Epidermal melanocyte (primary cell): ENCODE measurements at regions not wholly inside any gene's neighbourhood (a gene's known extent, or its start where the extent isn't known, plus 50 kb on each side); places are given as distances from the start of the nearest gene placed in this dataset.
A peak's percentile ranks its signal among the peaks of the same experiment; 100 is the strongest.

Experiments used
- DNase-seq: peaks from one replicate; pipeline ENCODE4 v3.0.0; 2011; ENCODE audit warnings: low spot score; ENCODE audit not compliant: insufficient read length

DNA sequence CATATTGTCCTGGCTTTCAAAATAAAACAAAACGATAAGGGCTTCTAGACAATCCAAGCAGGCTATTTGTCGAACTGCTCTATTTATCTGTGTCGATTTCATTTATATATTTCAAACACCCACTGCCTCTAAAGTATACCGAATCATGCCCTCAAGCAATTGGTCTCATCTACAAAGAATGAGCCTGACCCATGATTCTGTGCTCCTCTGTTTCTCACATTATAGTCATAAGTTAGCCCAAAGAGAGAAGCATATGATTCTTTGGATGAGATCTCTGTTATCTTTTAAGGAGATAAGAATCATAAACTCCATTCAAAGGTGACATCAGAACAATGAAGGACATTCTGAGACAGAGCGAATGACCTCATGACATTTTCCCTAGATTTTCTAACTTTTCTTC, 191.1 kb downstream of the MAP2K6 start:
- no peak for DNase-seq

- no peak for DNase-seq
These were observed 191.8 kb downstream of the MAP2K6 start for GRCh38 chr17:69606142-69606800.

DNA sequence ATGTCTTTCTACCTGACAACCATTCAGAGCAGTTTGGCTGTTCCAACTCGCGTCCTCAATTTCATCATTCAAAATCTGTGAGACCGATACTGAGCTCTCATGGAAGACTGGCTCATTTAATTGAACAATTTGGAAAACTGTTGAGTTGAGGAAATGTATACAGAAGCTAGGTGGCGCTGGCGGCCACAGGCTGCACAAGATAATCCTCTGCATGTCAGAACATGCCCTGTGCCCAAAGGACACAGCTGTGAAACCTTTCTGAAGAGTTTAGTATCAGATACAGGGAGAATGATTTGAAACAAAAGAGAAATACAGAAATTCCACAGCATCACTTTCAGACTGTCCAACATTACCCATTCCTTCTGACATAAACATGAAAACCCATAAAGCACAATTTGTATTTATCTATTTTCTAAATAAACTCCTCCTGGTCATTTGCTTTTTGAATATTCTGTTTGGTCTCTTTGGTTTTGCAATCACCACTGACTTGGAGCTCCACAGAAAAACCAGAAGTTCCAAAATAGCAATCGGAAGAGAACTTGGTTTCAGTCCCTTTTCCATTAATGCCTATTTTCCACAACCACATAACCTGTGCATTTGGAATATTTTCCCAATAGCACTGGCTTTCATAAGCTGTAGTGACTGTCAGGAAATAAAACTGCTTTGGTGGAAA, 192.8 kb downstream of the MAP2K6 start:
- no peak for DNase-seq

- no peak for DNase-seq
These were observed 193.6 kb downstream of the MAP2K6 start for GRCh38 chr17:69608141-69608540.

DNA sequence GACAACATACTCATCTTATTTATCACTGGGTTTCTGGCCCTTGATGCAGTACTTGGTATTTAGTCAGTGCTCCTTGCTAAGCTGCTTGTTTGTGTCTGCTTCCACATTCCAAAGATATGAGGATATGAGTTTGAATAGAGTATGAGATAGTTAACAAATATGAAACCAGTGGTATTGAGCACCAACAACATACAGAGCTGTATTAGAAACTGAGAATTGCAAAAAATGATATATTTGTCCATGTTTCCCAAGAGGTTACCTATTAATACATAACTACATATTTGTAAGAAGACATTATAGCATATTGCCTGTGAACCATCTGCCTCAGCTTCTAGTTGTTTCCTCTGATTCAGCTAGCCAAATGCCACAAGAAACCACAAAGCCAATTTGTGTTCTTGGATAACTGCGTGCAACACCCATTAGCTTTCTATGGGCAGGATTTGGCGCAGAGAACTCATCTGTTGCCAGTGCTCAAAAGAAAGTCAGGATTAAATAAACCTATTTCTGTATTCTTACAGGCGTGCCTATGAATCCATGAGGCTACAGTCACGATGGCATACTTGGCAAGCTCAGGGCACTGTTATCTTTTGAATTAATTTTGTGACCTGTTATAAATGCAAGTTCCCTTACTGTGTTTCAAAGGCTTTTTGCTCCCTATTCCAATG, 194.4 kb downstream of the MAP2K6 start:
- DNase-seq: no peak

GRCh38 chr17:69609473-69610305, 195.2 kb downstream of the MAP2K6 start:
- no peak for DNase-seq

GRCh38 chr17:69620363-69620762, 205.9 kb downstream of the MAP2K6 start:
- no peak for DNase-seq

DNA sequence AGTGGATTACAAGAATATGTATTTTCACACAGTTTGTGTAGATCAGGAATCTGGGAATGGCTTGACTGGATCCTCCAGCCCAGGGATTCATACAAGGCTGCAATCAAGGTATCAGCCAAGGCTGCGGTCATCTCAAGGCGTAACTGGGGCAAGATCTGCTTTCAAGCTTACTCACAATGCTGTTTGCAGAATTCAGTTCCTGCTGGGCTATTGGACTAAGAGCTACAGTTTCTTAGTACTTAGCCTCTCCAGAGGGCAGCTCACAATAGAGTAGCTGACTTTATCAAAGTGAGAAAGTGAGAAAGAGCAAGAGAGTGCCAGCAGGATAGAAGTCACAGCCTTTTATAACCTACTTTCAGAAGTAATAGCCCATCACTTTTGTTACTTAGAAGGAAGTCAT, 211.0 kb downstream of the MAP2K6 start:
- no peak for DNase-seq

- no peak for DNase-seq
These were observed 215.6 kb downstream of the MAP2K6 start for GRCh38 chr17:69630056-69630635.

DNA sequence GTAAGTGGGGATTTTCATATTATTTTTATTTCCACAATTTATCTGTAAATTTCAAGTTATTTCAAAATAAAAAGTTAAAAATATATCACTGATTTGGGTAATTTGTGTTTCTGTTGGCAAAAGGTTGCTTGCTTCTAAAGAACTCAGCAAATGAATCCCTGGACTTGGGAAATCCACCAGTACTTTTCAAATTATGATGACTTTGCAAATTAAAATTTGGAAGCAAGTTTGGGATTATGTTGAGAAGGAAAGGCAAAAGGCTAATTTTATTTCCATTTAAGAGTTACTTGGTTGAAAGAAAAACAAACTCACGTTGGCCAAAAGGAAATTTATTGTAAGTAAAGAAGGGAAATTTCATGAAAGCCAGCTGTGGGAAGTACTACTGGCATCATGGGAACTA, 220.3 kb downstream of the MAP2K6 start:
- DNase-seq: no peak

DNA sequence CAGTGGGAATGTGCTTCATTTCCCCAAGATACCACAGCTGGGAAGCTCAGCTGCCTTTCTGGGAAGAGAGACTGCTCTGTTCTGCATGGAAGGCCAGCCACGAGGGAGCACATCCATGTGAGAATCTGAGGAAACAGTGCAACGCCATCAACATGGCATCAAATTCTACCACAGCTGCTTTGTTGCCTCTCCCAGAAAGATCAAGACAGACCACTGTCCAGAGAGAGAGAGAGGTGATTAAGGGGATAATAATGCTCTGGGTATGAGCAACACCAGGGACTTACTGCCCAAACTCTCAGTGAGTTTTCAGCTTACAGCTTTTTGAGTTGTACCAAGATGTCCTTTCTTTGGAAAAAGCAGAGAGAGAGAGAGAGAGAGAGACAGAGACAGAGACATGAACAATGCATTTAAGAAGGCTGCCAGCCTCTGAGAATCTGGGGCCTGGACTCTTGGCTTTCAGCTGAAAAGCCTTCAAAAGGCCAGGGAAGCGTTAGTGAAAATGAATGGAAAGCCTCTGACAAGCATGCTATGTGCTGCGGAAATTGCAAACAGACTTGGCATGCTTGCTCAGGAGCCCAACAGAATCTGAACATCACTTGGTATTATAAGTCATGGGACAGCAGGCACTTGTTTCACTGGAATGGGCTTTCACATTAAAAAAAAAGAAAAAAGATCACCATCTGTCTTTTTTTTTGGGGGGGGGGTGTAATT, 223.1 kb downstream of the MAP2K6 start:
- no peak for DNase-seq

DNA sequence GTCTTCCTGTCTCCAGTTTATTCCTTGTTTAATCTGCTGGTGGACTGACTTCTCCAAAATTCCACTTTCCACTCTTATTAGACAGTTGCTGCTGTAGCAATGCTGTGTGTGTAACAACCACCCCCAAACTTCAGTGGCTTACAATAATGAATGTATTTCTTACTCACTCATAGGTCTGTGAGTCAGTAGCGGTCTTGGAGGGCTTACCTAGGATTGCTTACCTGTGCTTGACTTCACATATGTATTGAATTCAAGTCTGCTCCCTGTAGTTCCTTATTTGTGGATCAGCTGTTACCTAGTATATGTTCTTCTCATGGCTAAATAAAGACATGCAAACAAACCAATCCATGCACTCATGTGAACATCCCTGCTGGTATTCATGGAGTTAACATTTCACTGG, 224.6 kb downstream of the MAP2K6 start:
- no peak for DNase-seq

DNA sequence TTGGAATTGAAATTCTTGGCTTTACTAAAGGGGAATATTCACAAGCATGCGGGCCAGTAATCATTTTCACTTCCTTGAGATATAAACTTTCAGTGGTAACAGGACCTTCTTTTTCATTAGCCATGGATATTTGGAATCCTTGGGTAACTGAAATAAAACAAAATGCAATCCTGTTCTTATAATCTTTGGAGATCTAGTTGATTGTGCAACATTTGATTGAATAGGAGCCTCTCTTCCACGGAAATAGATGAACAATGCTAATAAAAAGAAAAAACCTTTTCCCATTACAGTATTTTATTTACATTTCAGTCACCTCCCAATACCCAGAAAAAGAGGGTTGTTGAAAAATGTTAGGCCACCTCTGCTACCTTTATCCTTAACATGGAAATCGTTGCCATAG, 225.6 kb downstream of the MAP2K6 start:
- DNase-seq: no peak

GRCh38 chr17:69643686-69644085, 229.2 kb downstream of the MAP2K6 start:
- no peak for DNase-seq

GRCh38 chr17:69646729-69647128, 232.2 kb downstream of the MAP2K6 start:
- no peak for DNase-seq

- DNase-seq: no peak
These were observed 236.4 kb downstream of the MAP2K6 start for GRCh38 chr17:69650881-69651280.

DNA sequence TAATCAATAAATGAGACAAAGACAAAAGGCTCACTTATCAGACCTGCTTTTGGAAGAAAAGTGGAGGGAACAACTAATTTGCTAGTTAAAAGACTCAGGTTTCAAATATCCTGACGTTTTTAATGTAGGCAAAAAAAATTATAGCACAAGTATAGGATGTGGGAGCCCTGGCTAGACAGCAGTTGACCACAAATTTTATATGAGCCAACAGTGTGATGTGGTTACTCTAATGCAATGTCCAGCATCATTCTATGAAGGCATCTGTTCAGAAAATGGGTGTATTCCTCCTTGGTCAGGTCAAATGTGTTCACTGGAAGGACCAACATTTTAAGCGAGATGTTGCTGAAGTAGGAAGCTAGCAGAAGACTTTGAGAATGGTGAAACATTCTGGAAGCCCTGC, 237.4 kb downstream of the MAP2K6 start:
- no peak for DNase-seq

DNA sequence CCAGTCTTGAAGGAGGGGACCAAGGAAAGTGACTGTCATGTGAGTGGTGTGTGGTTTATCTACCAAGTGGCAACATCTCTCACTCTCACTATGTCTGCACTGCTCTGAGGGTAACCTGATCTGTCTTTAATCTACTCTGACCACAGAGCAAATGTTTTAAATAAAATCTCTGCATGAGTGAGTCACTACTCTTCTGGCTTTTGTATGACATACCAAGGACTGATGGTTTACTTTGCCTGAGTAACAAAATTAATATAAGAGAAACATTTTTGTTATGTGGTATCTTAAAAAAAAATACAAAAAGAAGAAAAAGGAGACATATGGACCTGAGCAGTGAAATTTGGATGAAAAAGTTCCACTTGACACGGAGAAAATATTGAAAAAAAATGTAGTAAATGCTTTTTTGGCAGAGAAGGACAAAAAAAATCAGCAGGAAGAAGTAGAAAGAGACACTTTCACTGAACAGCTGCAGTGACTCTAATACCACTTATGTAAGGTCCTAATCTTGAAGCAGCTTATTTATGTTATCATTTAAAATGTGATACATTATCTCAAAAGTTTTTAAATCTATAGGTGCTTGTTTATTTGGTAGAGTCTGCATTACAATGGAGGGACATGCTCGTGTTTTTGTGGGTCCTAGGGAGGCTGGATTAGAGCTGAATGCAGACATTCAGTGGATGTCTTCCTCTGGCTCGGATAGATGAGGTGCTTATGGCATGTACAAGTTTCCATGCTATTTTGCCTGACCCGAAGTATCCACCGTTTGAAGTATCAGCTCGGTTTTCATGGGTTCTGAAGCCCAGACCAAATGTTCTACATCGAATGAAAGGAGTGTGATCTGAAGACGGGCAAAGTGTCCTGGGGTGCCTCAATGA, 240.7 kb downstream of the MAP2K6 start:
- peak; percentile 40 for DNase-seq

DNA sequence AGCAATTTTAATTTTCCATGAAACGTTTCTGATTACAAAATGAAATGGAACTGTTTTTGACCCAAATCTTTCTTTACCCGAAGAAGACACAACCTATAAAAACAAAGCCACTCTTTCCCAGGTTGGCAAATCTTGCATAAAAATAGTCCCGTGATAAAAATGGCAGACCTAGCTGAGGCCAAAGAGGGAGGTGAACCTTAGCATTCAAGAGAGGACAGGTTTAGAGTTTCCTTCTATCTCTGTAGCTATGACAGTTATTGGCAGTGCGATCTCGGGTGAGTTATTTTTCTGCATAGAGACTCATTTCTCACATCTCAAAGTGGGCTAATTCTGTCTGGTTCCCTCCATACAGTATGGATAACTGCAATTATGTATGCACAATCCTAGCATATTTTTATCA, 241.4 kb downstream of the MAP2K6 start:
- no peak for DNase-seq
